Lower leg skin (tissue), 3 donors: ENCODE measurements at regions not wholly inside any gene's neighbourhood (a gene's known extent, or its start where the extent isn't known, plus 50 kb on each side); places are given as distances from the start of the nearest gene placed in this dataset.

Source experiments
- CTCF ChIP-seq, 3 donors: fragments of 450-650 bp; IDR thresholded peaks; one replicate each; pipeline ENCODE4 v1.5.1; 2016; ENCODE audit warnings: antibody characterized with exemption in 3 of 3, mild to moderate bottlenecking in 3 of 3, moderate library complexity in 2 of 3
- POLR2A ChIP-seq, 2 donors: fragments of 450-650 bp; IDR thresholded peaks; one replicate each; pipeline ENCODE4 v1.6.1; 2016 to 2017; ENCODE audit warnings: antibody characterized with exemption in 2 of 2, mild to moderate bottlenecking in 1 of 2, moderate library complexity in 1 of 2

GRCh38 chr1:218660678-218661053, 315.5 kb downstream of the TGFB2 start:
- no peak for TF ChIP-seq CTCF (IDR thresholded peaks at IDR 0.05)
- TF ChIP-seq POLR2A (IDR thresholded peaks at IDR 0.05), result no peak
